ENCODE measurements at regions not wholly inside any gene's neighbourhood (a gene's known extent, or its start where the extent isn't known, plus 50 kb on each side); places are given as distances from the start of the nearest gene placed in this dataset.
A peak's percentile ranks its signal among the peaks of the same experiment; 100 is the strongest.
"Not testable (repeated sequence)": the region's sequence is repeated elsewhere in the genome, so short reads cannot be mapped to it uniquely, and the experiment has no call there.

- Mint-ChIP-seq H3K9me3 (ENCODE audit: low read depth) (no peaks in the 10 kb centered on the region), H3K27ac (peak overlapping the region; percentile 98), H3K4me3 (peak overlapping the region; percentile 85), H3K27me3 (no peaks in the 10 kb centered on the region), H3K36me3 (no peaks in the 10 kb centered on the region), H3K4me1 (ENCODE audit: low read depth) (peaks cover 77% of the 10 kb centered on the region)
Observed at GRCh38 chr15:92845126-92845508, 55.0 kb upstream of the CHD2 start.

GRCh38 chr15:92846741-92847140 lies 53.4 kb upstream of the CHD2 start:
- Mint-ChIP-seq H3K36me3 (no peaks in the 10 kb centered on the region), H3K4me3 (peak overlapping the region; percentile 11), H3K4me1 (ENCODE audit: low read depth) (peaks cover 74% of the 10 kb centered on the region), H3K27ac (peak overlapping the region; percentile 89), H3K9me3 (ENCODE audit: low read depth) (no peaks in the 10 kb centered on the region), H3K27me3 (no peaks in the 10 kb centered on the region)

- Mint-ChIP-seq H3K27me3 (no peaks in the 10 kb centered on the region), H3K4me3 (no peak overlapping the region), H3K27ac (peak overlapping the region; percentile 91), H3K36me3 (no peaks in the 10 kb centered on the region), H3K4me1 (ENCODE audit: low read depth) (peaks cover 69% of the 10 kb centered on the region), H3K9me3 (ENCODE audit: low read depth) (no peaks in the 10 kb centered on the region)
Observed at GRCh38 chr15:92847841-92848240, 52.3 kb upstream of the CHD2 start.

- Mint-ChIP-seq H3K36me3 (no peaks in the 10 kb centered on the region), H3K9me3 (ENCODE audit: low read depth) (no peaks in the 10 kb centered on the region), H3K4me3 (peak overlapping the region; percentile 42), H3K4me1 (ENCODE audit: low read depth) (peaks cover 70% of the 10 kb centered on the region), H3K27ac (peak overlapping the region; percentile 91), H3K27me3 (no peaks in the 10 kb centered on the region)
Observed at GRCh38 chr15:92848464-92848851, 51.7 kb upstream of the CHD2 start.

GRCh38 chr15:92848852-92849598 lies 51.1 kb upstream of the CHD2 start:
- Mint-ChIP-seq H3K4me3 (peak overlapping the region; percentile 52), H3K27ac (peak overlapping the region; percentile 91), H3K4me1 (ENCODE audit: low read depth) (peaks cover 68% of the 10 kb centered on the region), H3K36me3 (no peaks in the 10 kb centered on the region), H3K9me3 (ENCODE audit: low read depth) (no peaks in the 10 kb centered on the region), H3K27me3 (no peaks in the 10 kb centered on the region)

- H3K9me3 Mint-ChIP-seq (ENCODE audit: low read depth); H3K36me3 Mint-ChIP-seq; H3K27me3 Mint-ChIP-seq: not testable (repeated sequence)
- peaks cover 59% of the 10 kb centered on the region for H3K4me1 Mint-ChIP-seq (ENCODE audit: low read depth)
- peak overlapping the region; percentile 47 for H3K4me3 Mint-ChIP-seq
- peak overlapping the region; percentile 91 for H3K27ac Mint-ChIP-seq
Observed at GRCh38 chr15:92850218-92850617, 49.9 kb upstream of the CHD2 start.
